HCT116 (cell line): ENCODE measurements at regions not wholly inside any gene's neighbourhood (a gene's known extent, or its start where the extent isn't known, plus 50 kb on each side); places are given as distances from the start of the nearest gene placed in this dataset.

ENCODE experiments used
- ATAC-seq: fragments of 200-7000 bp; cut with Tn5 transposase; 2 replicates; pipeline ENCODE4 v1.9.1; 2020; ENCODE audit warnings: mild to moderate bottlenecking, moderate library complexity
- BruUV-seq: library from RNA; stranded (reverse); fragments of 400-500 nt; replicated peaks from 2 replicates; lab custom pipeline; 2021; lab: Mats Ljungman, UMichigan
- CTCF ChIA-PET: fragments of 300-600 bp; sonication (Branson Sonifier 250); formaldehyde crosslinking; loops from one replicate; lab custom pipeline; 2021; ENCODE audit warnings: antibody characterized with exemption; lab: Charles Lee
- POLR2A ChIA-PET: fragments of 300-600, 350-600 bp; sonication (Branson Sonifier 250); formaldehyde crosslinking; loops from one replicate; lab custom pipeline; 2021; ENCODE audit warnings: antibody characterized with exemption; lab: Charles Lee
- RAD21 ChIA-PET, 2 experiments: fragments of 300-600 bp; sonication (Branson Sonifier 250); formaldehyde crosslinking; loops; one replicate each; lab custom pipeline; 2023; ENCODE audit warnings: low total read pairs in 2 of 2; ENCODE audit not compliant: uncharacterized antibody in 2 of 2, unreplicated experiment in 2 of 2, low non-redundant PET in 1 of 2; lab: Charles Lee
- DNase-seq: peaks from one replicate; pipeline ENCODE4 v3.0.0-alpha.2; 2010; ENCODE audit warnings: low read depth, low spot score
- H2AFZ ChIP-seq: fragments of 200-600 bp; shearing (Covaris generic), sonication (generic); 2 replicates; pipeline ENCODE4 v1.6.1; 2017; ENCODE audit warnings: low read depth, mixed run types, mixed read lengths, antibody characterized with exemption, low read length; ENCODE audit not compliant: poor library complexity, severe bottlenecking
- H3K27ac ChIP-seq: 2 replicates; pipeline ENCODE4 v1.5.1; 2012; ENCODE audit warnings: low read depth, low read length
- H3K27me3 ChIP-seq: fragments of 200-600 bp; sonication (generic); 2 replicates; pipeline ENCODE4 v1.6.1; 2016; ENCODE audit warnings: mixed run types, low read length, mixed read lengths; ENCODE audit not compliant: insufficient read depth
- H3K36me3 ChIP-seq, 2 experiments: fragments of 200-500 bp in 1 of 2; fragments of 200-600 bp in 1 of 2; sonication (Bioruptor generic) in 1 of 2; sonication (generic) in 1 of 2; 2 replicates each; pipeline versions ENCODE4 v1.5.1 to v1.6.1; 2014 to 2016; ENCODE audit warnings: low read length in 2 of 2, inconsistent platforms in 1 of 2, mixed read lengths in 1 of 2, mixed run types in 1 of 2; ENCODE audit not compliant: insufficient read depth in 2 of 2, control insufficient read depth in 1 of 2
- H3K4me1 ChIP-seq, 2 experiments: fragments of 200-600 bp in 1 of 2; sonication (generic) in 1 of 2; 2 replicates each; pipeline versions ENCODE4 v1.5.1 to v1.6.1; 2012 to 2017; ENCODE audit warnings: low read length in 2 of 2, inconsistent platforms in 1 of 2, mild to moderate bottlenecking in 1 of 2, mixed read lengths in 1 of 2, mixed run types in 1 of 2, moderate library complexity in 1 of 2; ENCODE audit not compliant: insufficient read depth in 2 of 2, control insufficient read depth in 1 of 2
- H3K4me2 ChIP-seq: fragments of 200-600 bp; sonication (generic); 2 replicates; pipeline ENCODE4 v1.6.1; 2017; ENCODE audit warnings: mixed run types, low read length, mixed read lengths
- H3K4me3 ChIP-seq, 2 experiments: fragments of 200-600 bp in 1 of 2; sonication (generic) in 1 of 2; replicated peaks in 1 of 2; 2 replicates each; pipeline ENCODE4 v1.5.1; 2011 to 2016; ENCODE audit warnings: low read length in 2 of 2, control low read depth in 1 of 2, low read depth in 1 of 2, mild to moderate bottlenecking in 1 of 2, mixed read lengths in 1 of 2, mixed run types in 1 of 2
- H3K79me2 ChIP-seq: fragments of 200-600 bp; sonication (generic); 2 replicates; pipeline ENCODE4 v1.6.1; 2017; ENCODE audit warnings: mild to moderate bottlenecking, mixed run types, low read length, moderate library complexity, mixed read lengths; ENCODE audit not compliant: insufficient read depth
- H3K9ac ChIP-seq: fragments of 200-600 bp; sonication (generic); 2 replicates; pipeline ENCODE4 v1.6.1; 2016; ENCODE audit warnings: low read length, mixed read lengths
- H3K9me2 ChIP-seq: fragments of 200-600 bp; sonication (generic), shearing (Covaris generic); 2 replicates; pipeline ENCODE4 v1.6.1; 2017; ENCODE audit warnings: mixed run types, mild to moderate bottlenecking, moderate library complexity; ENCODE audit not compliant: insufficient read depth
- H3K9me3 ChIP-seq, 2 experiments: fragments of 200-500 bp in 1 of 2; fragments of 200-600 bp in 1 of 2; sonication (Bioruptor generic) in 1 of 2; sonication (generic) in 1 of 2; 2 replicates each; pipeline ENCODE4 v1.6.1; 2014 to 2017; ENCODE audit warnings: low read length in 2 of 2, mixed read lengths in 2 of 2, inconsistent platforms in 1 of 2, low read depth in 1 of 2, mild to moderate bottlenecking in 1 of 2, mixed run types in 1 of 2, moderate library complexity in 1 of 2; ENCODE audit not compliant: control insufficient read depth in 1 of 2, insufficient read depth in 1 of 2
- H4K20me1 ChIP-seq: fragments of 200-600 bp; sonication (generic), shearing (Covaris generic); 2 replicates; pipeline ENCODE4 v1.6.1; 2017; ENCODE audit warnings: mixed run types, mild to moderate bottlenecking, moderate library complexity; ENCODE audit not compliant: insufficient read depth
- CBX3 ChIP-seq: IDR thresholded peaks from 2 replicates; pipeline ENCODE4 v1.6.1; 2012; ENCODE audit warnings: low read depth
- CEBPB ChIP-seq: IDR thresholded peaks from 2 replicates; pipeline ENCODE4 v1.6.1; 2012; ENCODE audit warnings: low read depth
- EGR1 ChIP-seq: IDR thresholded peaks from 2 replicates; pipeline ENCODE4 v1.6.1; 2012; ENCODE audit warnings: low read depth
- ELF1 ChIP-seq: IDR thresholded peaks from 2 replicates; pipeline ENCODE4 v1.6.1; 2012; ENCODE audit warnings: low read depth, borderline replicate concordance
- EZH2phosphoT487 ChIP-seq: fragments of 200-600 bp; IDR thresholded peaks from 2 replicates; pipeline ENCODE4 v1.6.1; 2018; ENCODE audit warnings: antibody characterized with exemption, borderline replicate concordance
- FOSL1 ChIP-seq: IDR thresholded peaks from 2 replicates; pipeline ENCODE4 v1.6.1; 2012; ENCODE audit warnings: low read depth
- JUND ChIP-seq: IDR thresholded peaks from 2 replicates; pipeline ENCODE4 v1.6.1; 2012
- POLR2A ChIP-seq: IDR thresholded peaks from 2 replicates; pipeline ENCODE4 v1.7.0; 2011; ENCODE audit warnings: borderline replicate concordance; ENCODE audit not compliant: insufficient read depth, insufficient read length; ENCODE audit errors: extremely low read depth
- POLR2AphosphoS5 ChIP-seq: IDR thresholded peaks from 2 replicates; pipeline ENCODE4 v1.6.1; 2011; ENCODE audit warnings: mild to moderate bottlenecking, low read depth, low read length, moderate library complexity
- TCF7L2 ChIP-seq: IDR thresholded peaks from 2 replicates; pipeline ENCODE4 v1.7.0; 2011; ENCODE audit warnings: borderline replicate concordance, inconsistent platforms; ENCODE audit not compliant: insufficient read depth, insufficient read length; ENCODE audit errors: extremely low read depth
- YY1 ChIP-seq: IDR thresholded peaks from 2 replicates; pipeline ENCODE4 v1.6.1; 2011; ENCODE audit warnings: low read length, low read depth, moderate library complexity, mild to moderate bottlenecking; ENCODE audit not compliant: insufficient replicate concordance; ENCODE audit errors: extremely low read depth
- ZFX ChIP-seq: fragments of 450-650 bp; IDR thresholded peaks from 2 replicates; pipeline ENCODE4 v1.6.1; 2017
- ZNF274 ChIP-seq: fragments of 200-500 bp; sonication (Bioruptor generic); IDR thresholded peaks from 2 replicates; pipeline ENCODE4 v1.6.1; 2014; ENCODE audit warnings: mild to moderate bottlenecking, low read depth, low read length, inconsistent platforms
- intact Hi-C: fragments of 100-400 bp; cut with micrococcal nuclease; formaldehyde crosslinking; loops from 2 replicates; pipeline ENCODE4 v1.10.0; 2022
- TF ChIP-seq, protein P1 (sequence below): IDR thresholded peaks from 2 replicates; pipeline ENCODE4 v1.6.1; 2012; ENCODE audit warnings: low read depth
- TF ChIP-seq, protein P2 (sequence below), 3 experiments: fragments of 200-600 bp in 1 of 3; sonication (generic) in 1 of 3; IDR thresholded peaks in 2 of 3; conservative IDR thresholded peaks in 1 of 3; 2 replicates each; pipeline ENCODE4 v1.5.1; 2012 to 2017; ENCODE audit warnings: low read depth in 2 of 3, low read length in 2 of 3, antibody characterized with exemption in 1 of 3, borderline replicate concordance in 1 of 3, control low read depth in 1 of 3, mild to moderate bottlenecking in 1 of 3, mixed read lengths in 1 of 3, mixed run types in 1 of 3, moderate library complexity in 1 of 3; ENCODE audit not compliant: insufficient read depth in 1 of 3
- TF ChIP-seq, protein P3 (sequence below): IDR thresholded peaks from 2 replicates; pipeline ENCODE4 v1.6.1; 2011; ENCODE audit warnings: mild to moderate bottlenecking, low read length, moderate library complexity; ENCODE audit not compliant: insufficient replicate concordance; ENCODE audit errors: extremely low read depth

DNA sequence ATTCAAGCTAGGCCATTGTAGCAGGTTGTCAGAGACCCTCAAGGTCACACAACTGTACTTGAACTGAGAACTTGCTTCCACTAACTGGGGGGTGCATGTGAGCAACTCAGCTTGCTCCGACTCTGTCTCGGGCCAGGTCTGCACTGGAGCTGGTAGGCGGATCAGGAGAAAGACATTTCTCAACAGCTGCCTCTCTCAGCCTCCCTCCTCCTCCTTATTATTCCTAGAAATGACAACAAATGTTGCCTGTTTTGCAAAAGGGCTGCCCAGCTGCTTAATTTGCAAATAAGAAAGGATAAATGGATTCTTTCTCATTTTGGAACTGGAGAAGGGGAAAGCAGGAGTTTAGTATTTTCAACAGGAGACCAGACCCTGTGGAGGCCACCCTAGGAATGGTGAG is 140.5 kb downstream of the RHOU start (continued):
- TF ChIP-seq ZNF274, result no peak
- TF ChIP-seq POLR2AphosphoS5, result no peak

DNA sequence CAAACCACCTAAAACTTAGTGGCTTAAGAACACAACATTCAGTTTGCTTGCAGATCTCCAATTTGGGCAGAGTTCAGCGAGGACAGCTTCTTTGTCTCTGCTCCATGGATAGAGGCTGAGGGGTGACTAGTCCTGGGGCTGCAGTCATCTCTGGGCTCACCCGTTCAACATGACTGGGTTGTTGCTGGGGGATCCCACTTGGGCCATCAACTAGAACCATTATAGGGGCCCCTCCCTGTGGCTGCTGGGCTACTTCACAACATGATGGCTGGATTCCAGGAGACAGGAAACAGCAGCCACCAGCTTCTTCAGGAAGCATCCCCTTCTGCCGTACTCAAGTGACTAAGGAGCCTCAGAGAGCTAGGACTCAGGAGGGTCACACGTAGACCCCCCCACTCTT is 140.9 kb downstream of the RHOU start:
- Histone ChIP-seq H3K36me3 (no peaks in the 10 kb centered on the region), H3K79me2 (no peaks in the 10 kb centered on the region), H2AFZ (no peak overlapping the region), H3K4me3 (no peak overlapping the region), H3K9me3 (no peaks in the 10 kb centered on the region), H3K9ac (no peak overlapping the region), H3K27me3 (no peaks in the 10 kb centered on the region), H3K9me2 (no peaks in the 10 kb centered on the region), H4K20me1 (no peaks in the 10 kb centered on the region), H3K4me1 (no peaks in the 10 kb centered on the region), H3K27ac (no peak overlapping the region), H3K4me2 (no peak overlapping the region)
- DNase-seq (no peak), ATAC-seq (no peak)
- TF ChIP-seq YY1 (no peak), TCF7L2 (no peak), FOSL1 (no peak), ELF1 (no peak), CBX3 (no peak), JUND (no peak), EGR1 (no peak), EZH2phosphoT487 (no peak), ZFX (no peak), POLR2A (no peak), CEBPB (no peak), POLR2AphosphoS5 (no peak)
- TF ChIP-seq, protein P1, sequence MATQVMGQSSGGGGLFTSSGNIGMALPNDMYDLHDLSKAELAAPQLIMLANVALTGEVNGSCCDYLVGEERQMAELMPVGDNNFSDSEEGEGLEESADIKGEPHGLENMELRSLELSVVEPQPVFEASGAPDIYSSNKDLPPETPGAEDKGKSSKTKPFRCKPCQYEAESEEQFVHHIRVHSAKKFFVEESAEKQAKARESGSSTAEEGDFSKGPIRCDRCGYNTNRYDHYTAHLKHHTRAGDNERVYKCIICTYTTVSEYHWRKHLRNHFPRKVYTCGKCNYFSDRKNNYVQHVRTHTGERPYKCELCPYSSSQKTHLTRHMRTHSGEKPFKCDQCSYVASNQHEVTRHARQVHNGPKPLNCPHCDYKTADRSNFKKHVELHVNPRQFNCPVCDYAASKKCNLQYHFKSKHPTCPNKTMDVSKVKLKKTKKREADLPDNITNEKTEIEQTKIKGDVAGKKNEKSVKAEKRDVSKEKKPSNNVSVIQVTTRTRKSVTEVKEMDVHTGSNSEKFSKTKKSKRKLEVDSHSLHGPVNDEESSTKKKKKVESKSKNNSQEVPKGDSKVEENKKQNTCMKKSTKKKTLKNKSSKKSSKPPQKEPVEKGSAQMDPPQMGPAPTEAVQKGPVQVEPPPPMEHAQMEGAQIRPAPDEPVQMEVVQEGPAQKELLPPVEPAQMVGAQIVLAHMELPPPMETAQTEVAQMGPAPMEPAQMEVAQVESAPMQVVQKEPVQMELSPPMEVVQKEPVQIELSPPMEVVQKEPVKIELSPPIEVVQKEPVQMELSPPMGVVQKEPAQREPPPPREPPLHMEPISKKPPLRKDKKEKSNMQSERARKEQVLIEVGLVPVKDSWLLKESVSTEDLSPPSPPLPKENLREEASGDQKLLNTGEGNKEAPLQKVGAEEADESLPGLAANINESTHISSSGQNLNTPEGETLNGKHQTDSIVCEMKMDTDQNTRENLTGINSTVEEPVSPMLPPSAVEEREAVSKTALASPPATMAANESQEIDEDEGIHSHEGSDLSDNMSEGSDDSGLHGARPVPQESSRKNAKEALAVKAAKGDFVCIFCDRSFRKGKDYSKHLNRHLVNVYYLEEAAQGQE, result no peak
- TF ChIP-seq, protein P2, sequence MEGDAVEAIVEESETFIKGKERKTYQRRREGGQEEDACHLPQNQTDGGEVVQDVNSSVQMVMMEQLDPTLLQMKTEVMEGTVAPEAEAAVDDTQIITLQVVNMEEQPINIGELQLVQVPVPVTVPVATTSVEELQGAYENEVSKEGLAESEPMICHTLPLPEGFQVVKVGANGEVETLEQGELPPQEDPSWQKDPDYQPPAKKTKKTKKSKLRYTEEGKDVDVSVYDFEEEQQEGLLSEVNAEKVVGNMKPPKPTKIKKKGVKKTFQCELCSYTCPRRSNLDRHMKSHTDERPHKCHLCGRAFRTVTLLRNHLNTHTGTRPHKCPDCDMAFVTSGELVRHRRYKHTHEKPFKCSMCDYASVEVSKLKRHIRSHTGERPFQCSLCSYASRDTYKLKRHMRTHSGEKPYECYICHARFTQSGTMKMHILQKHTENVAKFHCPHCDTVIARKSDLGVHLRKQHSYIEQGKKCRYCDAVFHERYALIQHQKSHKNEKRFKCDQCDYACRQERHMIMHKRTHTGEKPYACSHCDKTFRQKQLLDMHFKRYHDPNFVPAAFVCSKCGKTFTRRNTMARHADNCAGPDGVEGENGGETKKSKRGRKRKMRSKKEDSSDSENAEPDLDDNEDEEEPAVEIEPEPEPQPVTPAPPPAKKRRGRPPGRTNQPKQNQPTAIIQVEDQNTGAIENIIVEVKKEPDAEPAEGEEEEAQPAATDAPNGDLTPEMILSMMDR (IDR thresholded peaks at IDR 0.05 in 2 of 3, conservative IDR thresholded peaks at IDR 0.05 in 1 of 3; ENCODE audit: borderline replicate concordance in 1 of 3, insufficient read depth in 1 of 3, low read depth in 2 of 3, low read length in 2 of 3), result no peak
- TF ChIP-seq, protein P3, sequence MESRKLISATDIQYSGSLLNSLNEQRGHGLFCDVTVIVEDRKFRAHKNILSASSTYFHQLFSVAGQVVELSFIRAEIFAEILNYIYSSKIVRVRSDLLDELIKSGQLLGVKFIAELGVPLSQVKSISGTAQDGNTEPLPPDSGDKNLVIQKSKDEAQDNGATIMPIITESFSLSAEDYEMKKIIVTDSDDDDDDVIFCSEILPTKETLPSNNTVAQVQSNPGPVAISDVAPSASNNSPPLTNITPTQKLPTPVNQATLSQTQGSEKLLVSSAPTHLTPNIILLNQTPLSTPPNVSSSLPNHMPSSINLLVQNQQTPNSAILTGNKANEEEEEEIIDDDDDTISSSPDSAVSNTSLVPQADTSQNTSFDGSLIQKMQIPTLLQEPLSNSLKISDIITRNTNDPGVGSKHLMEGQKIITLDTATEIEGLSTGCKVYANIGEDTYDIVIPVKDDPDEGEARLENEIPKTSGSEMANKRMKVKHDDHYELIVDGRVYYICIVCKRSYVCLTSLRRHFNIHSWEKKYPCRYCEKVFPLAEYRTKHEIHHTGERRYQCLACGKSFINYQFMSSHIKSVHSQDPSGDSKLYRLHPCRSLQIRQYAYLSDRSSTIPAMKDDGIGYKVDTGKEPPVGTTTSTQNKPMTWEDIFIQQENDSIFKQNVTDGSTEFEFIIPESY, result no peak
- ChIA-PET POLR2A (no interaction called here), CTCF (no interaction called here), RAD21 (no interaction called here)
- intact Hi-C loops, result no loop called here
- no TSS peak for BruUV-seq
